Epidermal melanocyte (primary cell): ENCODE measurements at regions not wholly inside any gene's neighbourhood (a gene's known extent, or its start where the extent isn't known, plus 50 kb on each side); places are given as distances from the start of the nearest gene placed in this dataset.
A peak's percentile ranks its signal among the peaks of the same experiment; 100 is the strongest.
"Not testable (repeated sequence)": the region's sequence is repeated elsewhere in the genome, so short reads cannot be mapped to it uniquely, and the experiment has no call there.

Experiments used
- DNase-seq: peaks from one replicate; pipeline ENCODE4 v3.0.0; 2011; ENCODE audit warnings: low spot score; ENCODE audit not compliant: insufficient read length

- DNase-seq, result peak; percentile 28
Observed at GRCh38 chr20:22946596-22946995, 88.5 kb upstream of the SSTR4 start.

- DNase-seq, result no peak
Observed at GRCh38 chr20:22949331-22950109, 85.6 kb upstream of the SSTR4 start.

- DNase-seq, result peak; percentile 13
Observed at GRCh38 chr20:22951966-22952365, 83.1 kb upstream of the SSTR4 start.

- DNase-seq, result no peak
Observed at GRCh38 chr20:22954661-22955060, 80.5 kb upstream of the SSTR4 start.

DNA sequence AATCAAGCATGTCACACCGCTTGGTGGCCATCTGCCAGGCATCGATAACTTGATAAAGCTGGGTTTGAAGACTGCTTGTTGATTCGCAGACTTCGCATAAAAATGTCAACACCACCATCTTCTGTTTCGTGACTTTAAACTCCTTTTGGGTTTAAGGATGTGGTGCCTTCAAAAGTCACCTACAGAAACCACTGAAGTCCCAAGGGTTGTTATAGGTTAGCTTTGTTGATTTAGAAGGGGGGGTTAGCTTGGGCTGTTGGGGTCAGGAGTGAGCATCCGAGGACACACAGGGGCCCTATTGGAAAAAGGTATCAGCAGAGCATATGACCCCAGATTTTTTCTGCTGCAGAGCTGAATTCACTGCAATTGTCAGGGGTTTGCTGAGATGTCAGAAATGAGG, 76.7 kb upstream of the SSTR4 start:
- DNase-seq, result no peak

DNA sequence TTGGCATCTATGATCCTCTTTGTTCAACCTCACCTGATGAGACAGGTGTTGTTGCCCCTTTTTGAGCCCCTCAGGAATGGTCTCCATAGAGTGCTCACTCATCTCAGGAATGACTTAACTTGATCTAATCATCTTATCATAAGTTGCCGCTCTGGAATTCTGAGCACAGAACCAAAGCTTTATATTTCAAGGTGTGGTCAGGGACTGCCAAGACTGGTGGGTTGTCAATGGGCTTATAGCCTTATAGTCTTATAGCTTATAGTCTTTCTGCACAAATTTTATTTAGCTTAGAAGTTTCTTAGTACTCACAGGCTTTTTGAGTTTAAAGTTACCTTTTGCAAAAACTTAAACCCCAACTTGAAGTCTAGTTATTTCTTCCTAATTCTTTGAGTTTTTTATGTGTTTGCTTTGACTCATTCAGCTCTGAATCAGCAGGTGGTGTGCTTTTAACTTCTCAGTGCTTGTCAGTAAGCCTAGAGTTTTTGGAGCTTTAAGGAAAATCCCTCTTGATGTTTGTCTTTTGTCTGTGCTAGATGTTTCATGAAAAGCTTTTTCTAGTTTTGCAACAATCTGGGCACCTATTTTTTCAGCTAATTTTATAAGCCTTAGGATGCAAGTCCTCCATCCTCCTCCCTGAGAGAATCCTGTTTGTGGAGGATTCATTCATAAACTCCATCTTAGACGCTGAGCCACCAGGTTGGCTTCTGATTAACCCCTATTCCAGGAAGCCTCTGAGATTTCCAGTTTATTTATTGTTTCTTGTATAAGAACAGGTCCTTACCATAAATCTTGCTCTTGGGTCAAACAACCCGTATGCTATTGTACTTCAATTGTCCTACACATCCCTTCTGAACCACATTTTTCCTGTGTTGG, 72.3 kb upstream of the SSTR4 start:
- no peak for DNase-seq

- DNase-seq, result no peak
Observed at GRCh38 chr20:22963581-22963980, 71.5 kb upstream of the SSTR4 start.

DNA sequence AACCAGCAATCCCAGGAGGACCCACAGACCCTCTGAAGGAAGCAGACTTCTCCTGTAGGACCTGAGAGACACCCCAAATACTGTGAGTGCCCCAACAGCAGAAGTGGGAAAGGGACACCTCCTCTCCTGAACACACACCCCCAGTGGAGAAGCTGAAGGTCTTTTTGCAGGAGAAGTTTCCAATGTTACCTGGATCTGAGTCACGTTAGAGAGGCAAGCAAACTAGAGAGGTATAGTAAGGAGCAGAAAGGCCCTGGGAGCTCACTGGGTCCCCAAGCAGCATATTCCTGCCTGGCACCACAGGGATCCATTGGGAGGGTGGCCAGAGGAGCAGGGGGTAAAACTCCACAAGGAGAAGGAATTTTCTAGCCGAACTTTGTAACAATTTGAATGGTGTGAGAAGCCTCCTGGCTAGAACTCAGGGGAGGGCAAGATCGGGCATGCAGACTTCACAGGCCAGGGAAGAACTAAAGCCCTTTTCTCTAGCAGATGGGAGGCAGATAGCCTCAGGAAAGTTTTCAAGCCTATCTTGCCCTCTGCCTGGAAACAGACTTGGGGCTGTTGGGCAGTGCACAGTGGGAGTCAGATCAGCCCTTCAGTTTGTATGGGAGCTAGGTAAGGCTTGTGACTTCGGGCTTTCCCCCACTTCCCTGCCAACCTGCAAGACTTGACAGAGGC, 68.2 kb upstream of the SSTR4 start:
- no peak for DNase-seq

- DNase-seq, result not testable (repeated sequence)
Observed at GRCh38 chr20:22967706-22968105, 67.4 kb upstream of the SSTR4 start.

GRCh38 chr20:22969031-22969430, 66.1 kb upstream of the SSTR4 start:
- DNase-seq, result not testable (repeated sequence)

DNA sequence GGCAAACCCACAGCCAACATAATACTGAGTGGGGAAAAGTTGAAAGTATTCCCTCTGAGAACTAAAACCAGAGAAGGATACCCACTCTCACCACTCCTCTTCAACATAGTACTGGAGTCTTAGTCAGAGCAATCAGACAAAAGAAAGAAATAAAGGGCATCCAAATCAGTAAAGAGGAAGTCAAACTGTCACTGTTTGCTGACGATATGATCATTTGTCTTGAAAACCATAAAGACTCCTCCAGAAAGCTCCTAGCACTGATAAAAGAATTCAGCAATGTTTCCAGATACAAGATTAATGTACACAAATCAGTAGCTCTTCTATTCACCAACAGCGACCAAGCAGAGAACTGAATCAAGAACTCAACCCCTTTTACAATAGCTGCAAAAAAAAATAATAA, 64.0 kb upstream of the SSTR4 start:
- not testable (repeated sequence) for DNase-seq

GRCh38 chr20:22974354-22974753, 60.8 kb upstream of the SSTR4 start:
- no peak for DNase-seq

GRCh38 chr20:22977047-22977785, 57.9 kb upstream of the SSTR4 start:
- no peak for DNase-seq

- no peak for DNase-seq
Observed at GRCh38 chr20:22984008-22984407, 51.1 kb upstream of the SSTR4 start.

DNA sequence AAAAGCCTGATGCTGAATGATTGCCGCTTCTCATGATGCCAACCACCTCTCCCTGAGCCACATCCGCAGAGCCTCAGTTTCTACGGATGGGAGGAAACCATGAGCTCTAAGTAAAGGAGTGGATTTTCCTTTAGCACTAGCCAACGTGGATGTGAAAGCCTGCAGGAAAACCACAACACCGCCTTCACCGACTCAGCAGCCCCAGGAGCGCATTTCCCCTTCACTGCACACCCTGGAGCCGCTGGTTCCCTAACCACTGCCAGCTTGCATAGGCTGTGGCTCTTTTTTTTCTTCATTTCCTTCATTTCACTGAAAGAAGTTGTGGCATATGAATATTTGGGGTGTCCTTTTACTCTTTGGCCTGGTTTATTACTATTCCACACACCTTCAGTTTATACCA, 50.5 kb upstream of the SSTR4 start:
- DNase-seq, result no peak

GRCh38 chr20:22985239-22985778, 49.8 kb upstream of the SSTR4 start:
- no peak for DNase-seq
